A172 (cell line): ENCODE measurements at regions not wholly inside any gene's neighbourhood (a gene's known extent, or its start where the extent isn't known, plus 50 kb on each side); places are given as distances from the start of the nearest gene placed in this dataset.
"Not testable (repeated sequence)": the region's sequence is repeated elsewhere in the genome, so short reads cannot be mapped to it uniquely, and the experiment has no call there.

ENCODE experiments used
- DNase-seq: peaks from one replicate; pipeline ENCODE4 v3.0.0-alpha.2; 2015; ENCODE audit warnings: low spot score

DNA sequence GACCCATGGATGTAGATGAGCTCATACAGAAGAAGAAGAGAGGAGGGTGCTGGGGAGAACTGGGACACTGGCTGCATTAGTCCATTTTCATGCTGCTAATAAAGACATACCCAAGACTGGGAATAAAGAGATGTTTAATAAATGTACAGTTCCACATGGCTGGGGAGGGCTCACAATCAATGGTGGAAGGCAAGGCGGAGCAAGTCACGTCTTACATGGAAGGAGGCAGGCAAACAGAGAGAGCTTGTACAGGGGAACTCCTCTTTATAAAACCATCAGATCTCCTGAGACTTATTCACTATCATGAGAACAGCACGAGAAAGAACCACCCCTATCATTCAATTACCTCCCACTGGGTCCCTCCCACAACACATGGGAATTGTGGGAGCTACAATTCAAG lies 625.5 kb downstream of the MATN1 start:
- DNase-seq, result not testable (repeated sequence)

DNA sequence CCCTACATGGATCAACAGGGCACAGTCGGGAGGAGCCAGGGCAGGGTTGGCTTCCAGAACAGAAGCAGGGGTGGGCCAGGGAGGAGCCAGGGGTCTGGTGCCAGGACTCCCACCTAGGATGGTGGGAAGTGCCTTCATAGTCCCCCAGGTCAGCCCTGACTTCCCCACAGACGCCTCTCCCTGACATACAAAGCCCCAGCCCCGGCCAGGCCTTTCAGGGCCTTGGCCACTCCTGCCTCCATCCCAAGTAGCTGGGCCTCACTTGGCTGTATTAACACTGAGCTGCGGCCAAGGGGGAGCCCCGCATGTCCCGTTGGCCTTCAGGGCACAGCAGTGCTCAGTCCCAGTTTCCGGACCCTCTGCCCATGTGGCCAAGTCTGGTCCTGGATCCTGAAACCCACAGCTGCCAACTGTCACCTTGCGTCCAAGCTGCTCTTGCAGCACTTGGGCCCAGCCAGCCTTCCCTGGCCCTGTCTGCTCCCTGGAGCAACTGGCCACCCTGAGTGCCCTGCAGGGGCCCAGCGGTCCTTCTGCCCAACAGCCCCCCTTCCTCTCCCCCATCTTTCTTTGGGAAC lies 627.8 kb downstream of the MATN1 start:
- no peak for DNase-seq

DNA sequence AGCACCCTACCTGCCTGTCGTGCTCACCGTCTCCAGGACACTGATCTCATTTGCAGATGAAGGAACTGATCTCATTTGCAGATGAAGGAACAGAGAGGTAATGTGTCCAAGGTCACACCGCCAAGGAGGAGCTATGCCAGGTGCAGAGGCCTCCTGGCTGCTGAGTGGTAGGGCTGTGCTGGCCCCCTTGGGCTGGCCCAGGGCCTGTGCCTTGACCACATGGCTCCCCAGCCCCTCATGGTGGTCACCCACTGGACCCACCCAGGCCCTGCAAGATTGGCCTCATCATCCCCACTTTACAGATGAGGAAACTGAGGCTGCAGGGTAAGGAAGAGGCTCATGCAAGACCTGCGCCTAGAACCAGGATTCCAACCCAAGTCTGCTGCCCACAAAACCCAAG lies 628.3 kb downstream of the MATN1 start:
- no peak for DNase-seq

DNA sequence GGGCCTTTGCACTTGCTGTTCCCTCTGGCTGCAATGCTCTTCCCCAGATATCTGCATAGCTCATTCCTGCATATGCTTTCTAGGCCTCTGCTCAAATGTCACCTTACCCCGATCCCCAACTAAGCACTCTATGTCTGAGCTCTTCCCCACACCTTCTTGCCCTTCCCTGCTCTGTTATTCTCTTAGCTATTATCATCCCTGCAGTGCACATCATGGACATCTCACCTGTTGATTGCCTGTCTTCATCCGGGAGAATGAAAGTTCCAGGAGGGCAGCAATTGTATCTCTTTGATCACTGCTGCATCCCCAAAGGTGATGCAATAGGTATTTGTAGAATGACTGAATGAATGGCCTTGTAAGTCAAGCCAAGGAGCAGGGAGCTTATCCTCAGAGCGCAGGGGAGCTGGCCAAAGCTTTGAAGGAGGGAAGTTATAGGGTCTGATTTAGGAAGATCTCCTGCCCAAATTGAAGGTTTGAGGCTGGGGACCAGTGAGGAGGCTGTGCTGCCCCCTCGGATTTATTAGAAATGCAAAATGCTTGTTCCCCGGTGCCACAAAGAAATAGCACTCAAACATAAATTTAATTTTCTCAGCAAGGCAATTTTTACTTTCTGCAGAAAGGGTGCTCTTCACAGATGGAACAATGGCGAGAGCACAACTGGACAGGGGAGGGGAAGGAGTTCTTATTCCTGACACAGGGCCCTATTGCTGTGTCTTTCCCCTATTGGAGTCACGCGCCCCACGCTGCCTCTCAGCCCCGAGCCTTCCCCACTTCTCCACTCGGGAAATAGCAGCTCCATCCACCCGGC lies 631.1 kb downstream of the MATN1 start:
- DNase-seq, result no peak

DNA sequence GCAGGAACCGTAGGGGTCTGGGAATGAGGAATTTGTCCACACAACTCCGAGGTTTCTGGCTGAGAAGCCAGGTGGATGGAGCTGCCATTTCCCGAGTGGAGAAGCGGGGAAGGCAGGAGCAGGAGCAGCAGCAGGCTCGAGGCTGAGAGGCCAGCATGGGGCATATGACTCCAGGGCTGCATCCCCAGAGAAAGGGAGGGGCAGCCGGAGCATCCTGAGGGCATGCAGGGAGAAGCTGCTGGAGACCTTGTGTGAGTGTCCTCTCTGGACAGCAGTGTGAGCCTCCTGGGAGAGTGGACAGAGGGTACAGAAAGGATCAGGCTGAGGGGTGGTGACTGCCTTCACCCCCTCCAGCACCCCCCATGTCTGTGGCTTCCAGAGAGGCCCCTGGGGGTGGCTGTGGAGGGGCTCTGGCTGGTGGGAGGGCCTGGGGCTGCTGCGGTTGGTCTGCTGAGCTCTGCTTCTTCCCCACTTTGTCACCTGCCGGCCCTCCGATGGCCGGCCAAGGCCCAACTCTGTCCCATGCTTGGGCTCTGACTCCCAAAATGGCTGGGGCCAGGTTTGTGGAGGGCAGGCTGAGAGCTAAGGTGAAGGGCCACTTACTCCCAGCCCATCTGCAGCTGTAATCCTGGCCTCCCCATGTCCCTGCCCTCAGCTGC lies 633.1 kb downstream of the MATN1 start:
- no peak for DNase-seq

- DNase-seq, result no peak
These were observed 634.4 kb downstream of the MATN1 start for GRCh38 chr1:30089024-30089430.

- no peak for DNase-seq
These were observed 634.8 kb downstream of the MATN1 start for GRCh38 chr1:30088594-30088993.

DNA sequence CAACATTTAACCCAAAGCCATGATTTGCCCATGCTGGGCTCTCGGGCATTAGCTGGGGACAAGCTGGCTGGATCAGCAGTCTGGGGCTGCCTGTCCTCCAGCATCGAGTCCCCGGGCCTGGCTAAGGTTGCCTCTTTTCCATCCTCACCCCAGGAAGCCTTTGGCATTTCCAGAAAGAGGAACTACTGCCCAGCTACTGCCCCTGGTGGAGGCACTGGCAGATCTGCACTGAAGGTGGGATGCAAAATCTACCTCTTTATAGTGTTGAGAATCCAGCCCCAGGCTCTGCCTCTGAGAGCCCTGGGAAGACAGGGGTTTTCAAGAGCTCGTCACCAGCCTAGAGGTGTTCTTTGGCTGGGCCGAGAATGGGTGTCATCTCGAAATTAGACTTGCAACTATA lies 635.9 kb downstream of the MATN1 start:
- DNase-seq, result peak; percentile 10

- no peak for DNase-seq
These were observed 637.3 kb downstream of the MATN1 start for GRCh38 chr1:30085811-30086770.

GRCh38 chr1:30084909-30085571 lies 638.3 kb downstream of the MATN1 start:
- DNase-seq, result no peak

DNA sequence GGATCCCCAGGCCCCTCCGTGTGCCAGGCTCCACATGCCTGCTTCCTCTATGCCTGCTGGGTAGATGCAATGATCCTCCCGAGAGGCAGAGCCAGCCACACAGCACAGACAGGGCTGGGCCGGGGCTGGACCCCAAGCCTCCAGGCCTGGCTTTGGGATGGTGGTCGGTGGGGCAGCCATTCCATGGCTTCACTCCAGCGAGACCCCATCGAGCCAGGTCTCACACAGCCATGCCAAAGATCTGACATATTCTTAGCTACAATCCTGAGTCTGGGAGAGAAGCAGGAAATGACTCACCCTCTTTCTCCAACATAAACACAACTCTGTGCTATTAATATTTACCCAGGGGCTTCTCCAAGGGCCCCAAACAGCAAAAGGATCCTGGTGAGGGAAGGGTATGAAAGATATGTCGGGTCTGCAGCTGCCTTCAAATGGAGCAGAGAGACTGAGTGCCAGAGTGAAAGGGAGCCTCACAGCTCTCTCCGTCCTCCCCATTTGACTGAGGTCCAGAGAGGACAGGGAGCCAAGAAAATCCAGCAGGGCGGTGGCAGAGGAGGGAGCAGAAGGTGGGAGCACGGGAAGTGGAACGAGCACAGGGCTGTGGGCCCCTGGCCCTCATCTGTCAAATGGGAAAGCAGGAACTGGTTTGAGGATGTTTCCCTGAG lies 639.5 kb downstream of the MATN1 start:
- DNase-seq, result peak; percentile 70

- DNase-seq, result no peak
These were observed 641.8 kb downstream of the MATN1 start for GRCh38 chr1:30081379-30082102.

DNA sequence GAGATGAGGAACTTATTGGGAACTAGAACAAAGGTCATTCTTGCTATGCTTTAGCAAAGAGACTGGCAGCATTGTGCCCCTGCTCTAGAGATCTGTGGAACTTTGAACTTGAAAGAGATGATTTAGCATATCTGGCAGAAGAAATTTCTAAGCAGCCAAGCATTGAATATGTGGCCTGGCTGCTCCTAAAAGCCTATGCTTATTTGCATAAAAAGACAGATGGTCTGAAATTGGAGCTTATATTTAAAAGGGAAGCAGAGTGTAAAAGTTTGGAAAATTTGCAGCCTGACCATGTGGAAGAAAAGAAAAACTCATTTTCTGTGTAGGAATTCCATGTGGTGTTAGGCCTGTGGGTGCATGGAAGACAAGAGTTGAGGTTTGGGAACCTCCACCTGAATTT lies 647.5 kb downstream of the MATN1 start:
- DNase-seq, result not testable (repeated sequence)

DNA sequence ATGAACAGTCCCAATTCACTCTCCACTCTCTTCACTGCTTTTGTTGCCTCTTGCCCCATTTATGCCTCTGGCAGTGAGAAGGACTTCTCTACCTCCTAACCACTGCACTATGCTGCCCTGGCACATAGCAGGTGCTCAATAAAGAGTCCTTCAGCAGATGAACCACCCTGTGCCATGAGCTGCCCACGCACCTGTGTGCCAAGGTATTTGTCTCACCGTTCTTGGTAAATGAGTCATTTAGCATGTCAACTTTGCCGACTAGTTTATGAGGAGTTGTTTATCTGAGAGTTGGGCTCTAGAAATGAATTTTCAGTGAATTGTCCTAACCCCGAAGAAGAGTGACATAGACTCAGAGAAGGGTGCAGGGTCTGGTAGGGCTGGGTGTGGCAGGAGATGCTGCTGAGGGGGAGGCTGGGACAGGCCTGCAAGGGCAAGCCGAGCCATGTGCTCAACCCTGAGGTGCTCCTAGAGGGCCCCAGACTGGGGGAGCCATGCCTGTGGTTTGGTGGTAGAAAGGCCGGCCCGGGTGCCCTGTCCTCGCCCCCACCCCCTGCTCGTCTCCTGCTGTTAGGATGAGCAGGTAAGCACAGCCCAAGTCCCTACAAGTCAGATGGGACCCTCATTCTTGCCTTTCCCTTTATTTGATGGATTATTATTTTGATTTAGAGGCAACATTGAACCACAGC lies 654.5 kb downstream of the MATN1 start:
- no peak for DNase-seq

GRCh38 chr1:30064547-30064946 lies 658.8 kb downstream of the MATN1 start:
- DNase-seq, result no peak

DNA sequence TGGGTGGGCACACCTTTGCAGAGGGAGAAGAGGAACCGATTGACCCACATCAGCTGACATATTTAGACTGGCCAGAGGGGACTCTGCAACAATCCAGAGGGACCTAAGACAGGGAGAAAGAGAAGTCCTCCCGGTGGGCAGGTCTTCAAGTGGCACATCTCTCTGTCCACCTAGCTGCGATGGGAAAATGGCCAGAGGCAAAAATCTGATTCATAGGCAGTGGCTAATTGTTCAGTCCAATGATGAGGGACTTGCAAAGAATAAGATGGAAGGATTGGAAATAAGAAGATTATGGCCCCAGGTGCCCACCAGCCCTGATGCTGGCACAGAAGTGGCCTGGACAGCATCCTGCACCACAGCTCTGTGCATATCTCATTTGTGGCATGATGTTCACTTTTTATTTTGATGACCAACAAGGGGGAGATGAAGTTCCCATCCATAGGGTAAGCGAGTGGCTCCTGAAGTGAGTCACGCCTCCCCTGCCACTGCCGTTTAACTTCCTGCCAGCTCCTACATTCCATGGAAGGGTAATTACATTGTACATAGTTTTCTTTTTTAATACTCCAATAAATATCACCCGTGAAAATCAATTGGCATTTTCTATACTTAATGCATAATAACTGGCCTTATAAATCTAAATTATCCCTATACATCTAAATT lies 659.6 kb downstream of the MATN1 start:
- peak; percentile 35 for DNase-seq

- DNase-seq, result no peak
These were observed 661.8 kb downstream of the MATN1 start for GRCh38 chr1:30061292-30062220.

- no peak for DNase-seq
These were observed 662.6 kb downstream of the MATN1 start for GRCh38 chr1:30060738-30061137.
